Adrenal gland (tissue), 5 donors: ENCODE measurements at regions not wholly inside any gene's neighbourhood (a gene's known extent, or its start where the extent isn't known, plus 50 kb on each side); places are given as distances from the start of the nearest gene placed in this dataset.

Experiments used
- POLR2A ChIP-seq, 2 donors: fragments of 450-650 bp; IDR thresholded peaks; one replicate each; pipeline ENCODE4 v1.6.1; 2017; ENCODE audit warnings: antibody characterized with exemption in 2 of 2, mild to moderate bottlenecking in 2 of 2, moderate library complexity in 1 of 2
- TF ChIP-seq, protein P1 (sequence below), 6 experiments: fragments of 450-650 bp in 4 of 6; fragments of 200-600 bp in 2 of 6; sonication (generic) in 1 of 6; IDR thresholded peaks; 1 replicate in 5 of 6; 2 replicates in 1 of 6; pipeline versions ENCODE4 v1.5.1 to v1.8.0; 2016 to 2021; ENCODE audit warnings: antibody characterized with exemption in 6 of 6, mild to moderate bottlenecking in 2 of 6, moderate library complexity in 1 of 6
- donor health status: DM: no; HTN: no; CAD: no.

DNA sequence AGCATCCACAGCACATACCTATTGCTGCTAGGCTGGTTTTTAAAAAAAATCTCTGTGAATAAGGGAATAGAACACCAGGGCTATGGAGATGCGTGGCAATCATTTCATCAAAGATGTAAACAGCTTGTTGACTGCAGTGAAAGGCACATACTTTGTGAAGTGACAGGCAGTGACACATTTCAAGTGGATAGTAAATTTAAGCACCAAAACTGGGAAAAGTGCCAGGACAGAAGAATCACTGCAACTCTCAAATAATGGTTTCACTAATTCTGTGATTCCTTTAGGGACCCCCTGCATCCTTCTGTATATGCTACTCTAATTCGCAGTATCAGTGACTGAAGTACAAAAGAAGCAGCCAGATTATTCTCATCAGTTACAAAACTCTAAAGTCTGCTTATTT, 145.2 kb upstream of the KLF14 start:
- TF ChIP-seq, protein P1, sequence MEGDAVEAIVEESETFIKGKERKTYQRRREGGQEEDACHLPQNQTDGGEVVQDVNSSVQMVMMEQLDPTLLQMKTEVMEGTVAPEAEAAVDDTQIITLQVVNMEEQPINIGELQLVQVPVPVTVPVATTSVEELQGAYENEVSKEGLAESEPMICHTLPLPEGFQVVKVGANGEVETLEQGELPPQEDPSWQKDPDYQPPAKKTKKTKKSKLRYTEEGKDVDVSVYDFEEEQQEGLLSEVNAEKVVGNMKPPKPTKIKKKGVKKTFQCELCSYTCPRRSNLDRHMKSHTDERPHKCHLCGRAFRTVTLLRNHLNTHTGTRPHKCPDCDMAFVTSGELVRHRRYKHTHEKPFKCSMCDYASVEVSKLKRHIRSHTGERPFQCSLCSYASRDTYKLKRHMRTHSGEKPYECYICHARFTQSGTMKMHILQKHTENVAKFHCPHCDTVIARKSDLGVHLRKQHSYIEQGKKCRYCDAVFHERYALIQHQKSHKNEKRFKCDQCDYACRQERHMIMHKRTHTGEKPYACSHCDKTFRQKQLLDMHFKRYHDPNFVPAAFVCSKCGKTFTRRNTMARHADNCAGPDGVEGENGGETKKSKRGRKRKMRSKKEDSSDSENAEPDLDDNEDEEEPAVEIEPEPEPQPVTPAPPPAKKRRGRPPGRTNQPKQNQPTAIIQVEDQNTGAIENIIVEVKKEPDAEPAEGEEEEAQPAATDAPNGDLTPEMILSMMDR (IDR thresholded peaks at IDR 0.05), result no peak
- no peak for TF ChIP-seq POLR2A (IDR thresholded peaks at IDR 0.05)
